Vagina (tissue), 2 donors: ENCODE measurements at regions not wholly inside any gene's neighbourhood (a gene's known extent, or its start where the extent isn't known, plus 50 kb on each side); places are given as distances from the start of the nearest gene placed in this dataset.

Source experiments
- DNase-seq, 2 donors: peaks; one replicate each; pipeline ENCODE4 v3.0.0-alpha.2; 2017; ENCODE audit errors: extremely low spot score in 2 of 2
- H3K27ac ChIP-seq: fragments of 200-600 bp; sonication (generic); one replicate; pipeline ENCODE4 v1.5.1; 2019
- H3K27me3 ChIP-seq: fragments of 200-600 bp; sonication (generic); one replicate; pipeline ENCODE4 v1.5.1; 2019
- H3K36me3 ChIP-seq, 2 donors: fragments of 200-600 bp; sonication (generic); one replicate each; pipeline ENCODE4 v1.5.1; 2017 to 2019
- H3K4me1 ChIP-seq: fragments of 200-600 bp; sonication (generic); one replicate; pipeline ENCODE4 v1.5.1; 2019
- H3K4me3 ChIP-seq, 2 donors: fragments of 200-600 bp; sonication (generic); 1 replicate in 1 of 2; 2 replicates in 1 of 2; pipeline ENCODE4 v1.5.1; 2016 to 2019
- H3K9me3 ChIP-seq: fragments of 200-600 bp; sonication (generic); one replicate; pipeline ENCODE4 v1.5.1; 2019
- POLR2A ChIP-seq, 2 donors: fragments of 450-650 bp; IDR thresholded peaks; one replicate each; pipeline ENCODE4 v1.6.1; 2017; ENCODE audit warnings: antibody characterized with exemption in 2 of 2, mild to moderate bottlenecking in 2 of 2, moderate library complexity in 2 of 2
- POLR2AphosphoS5 ChIP-seq, 2 donors: sonication (generic); formaldehyde crosslinking; IDR thresholded peaks; one replicate each; pipeline ENCODE4 v1.9.0; 2017; ENCODE audit warnings: antibody characterized with exemption in 2 of 2, mild to moderate bottlenecking in 2 of 2, low read depth in 1 of 2; ENCODE audit not compliant: insufficient read depth in 1 of 2
- intact Hi-C: fragments of 100-400 bp; cut with DNase I; formaldehyde crosslinking; loops from one replicate; pipeline ENCODE4 v1.15.1; 2023
- TF ChIP-seq, protein P1 (sequence below), 3 experiments: fragments of 450-650 bp in 2 of 3; fragments of 200-600 bp in 1 of 3; sonication (generic) in 1 of 3; IDR thresholded peaks; one replicate each; pipeline ENCODE4 v1.5.1; 2017 to 2019; ENCODE audit warnings: antibody characterized with exemption in 3 of 3, mild to moderate bottlenecking in 2 of 3, moderate library complexity in 2 of 3

DNA sequence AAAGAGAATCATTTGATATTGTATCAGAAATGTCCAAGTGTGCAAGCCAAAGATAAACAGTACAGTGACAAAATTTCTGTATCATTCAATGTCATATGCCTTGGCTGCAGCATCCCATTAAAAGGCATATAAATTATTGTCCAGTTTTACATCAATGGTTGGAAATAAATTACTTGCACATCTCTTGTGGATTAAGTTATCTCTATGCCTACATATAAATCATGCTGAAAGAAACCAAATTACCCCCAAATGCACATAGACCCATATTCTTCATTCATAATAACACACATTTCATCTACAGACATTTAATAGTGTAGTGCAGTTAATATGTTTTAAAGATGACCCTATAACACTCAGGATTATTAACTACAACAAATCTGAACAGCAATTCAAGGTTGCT, 1415.7 kb upstream of the PCDH9 start:
- Histone ChIP-seq H3K4me3 (no peak overlapping the region), H3K9me3 (no peaks in the 10 kb centered on the region), H3K4me1 (no peaks in the 10 kb centered on the region), H3K27me3 (no peaks in the 10 kb centered on the region), H3K36me3 (no peaks in the 10 kb centered on the region), H3K27ac (no peak overlapping the region)
- intact Hi-C loops: no loop called here
- DNase-seq: no peak
- no peak for TF ChIP-seq POLR2A (IDR thresholded peaks at IDR 0.05)
- TF ChIP-seq, protein P1, sequence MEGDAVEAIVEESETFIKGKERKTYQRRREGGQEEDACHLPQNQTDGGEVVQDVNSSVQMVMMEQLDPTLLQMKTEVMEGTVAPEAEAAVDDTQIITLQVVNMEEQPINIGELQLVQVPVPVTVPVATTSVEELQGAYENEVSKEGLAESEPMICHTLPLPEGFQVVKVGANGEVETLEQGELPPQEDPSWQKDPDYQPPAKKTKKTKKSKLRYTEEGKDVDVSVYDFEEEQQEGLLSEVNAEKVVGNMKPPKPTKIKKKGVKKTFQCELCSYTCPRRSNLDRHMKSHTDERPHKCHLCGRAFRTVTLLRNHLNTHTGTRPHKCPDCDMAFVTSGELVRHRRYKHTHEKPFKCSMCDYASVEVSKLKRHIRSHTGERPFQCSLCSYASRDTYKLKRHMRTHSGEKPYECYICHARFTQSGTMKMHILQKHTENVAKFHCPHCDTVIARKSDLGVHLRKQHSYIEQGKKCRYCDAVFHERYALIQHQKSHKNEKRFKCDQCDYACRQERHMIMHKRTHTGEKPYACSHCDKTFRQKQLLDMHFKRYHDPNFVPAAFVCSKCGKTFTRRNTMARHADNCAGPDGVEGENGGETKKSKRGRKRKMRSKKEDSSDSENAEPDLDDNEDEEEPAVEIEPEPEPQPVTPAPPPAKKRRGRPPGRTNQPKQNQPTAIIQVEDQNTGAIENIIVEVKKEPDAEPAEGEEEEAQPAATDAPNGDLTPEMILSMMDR (IDR thresholded peaks at IDR 0.05): no peak
- no peak for TF ChIP-seq POLR2AphosphoS5 (IDR thresholded peaks at IDR 0.05; ENCODE audit: insufficient read depth in 1 of 2, low read depth in 1 of 2)

DNA sequence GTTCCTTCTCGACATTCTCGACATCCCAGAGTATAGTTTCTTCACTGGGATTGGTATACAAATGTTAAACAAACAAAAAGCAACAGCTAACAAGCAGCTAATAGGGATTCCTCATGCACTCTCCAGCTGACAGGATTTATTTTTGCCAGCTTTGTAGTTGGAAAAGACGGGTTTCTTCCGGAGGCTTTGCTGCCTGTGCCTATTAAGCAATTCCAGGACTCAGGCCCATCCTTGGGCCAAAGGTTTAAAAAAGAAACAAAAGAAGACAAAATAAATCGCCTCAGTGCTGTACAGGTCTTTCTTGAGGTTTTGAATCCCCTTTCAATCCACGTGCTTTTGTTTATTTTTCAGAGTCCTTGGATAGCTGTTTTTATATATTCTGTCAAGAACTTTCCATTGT, 1414.5 kb upstream of the PCDH9 start:
- intact Hi-C loops: no loop called here
- no peak for TF ChIP-seq POLR2AphosphoS5 (IDR thresholded peaks at IDR 0.05; ENCODE audit: insufficient read depth in 1 of 2, low read depth in 1 of 2)
- TF ChIP-seq, protein P1 (IDR thresholded peaks at IDR 0.05): no peak
- TF ChIP-seq POLR2A (IDR thresholded peaks at IDR 0.05): no peak
- Histone ChIP-seq H3K4me3 (no peak overlapping the region), H3K9me3 (no peaks in the 10 kb centered on the region), H3K4me1 (no peaks in the 10 kb centered on the region), H3K27me3 (no peaks in the 10 kb centered on the region), H3K36me3 (no peaks in the 10 kb centered on the region), H3K27ac (no peak overlapping the region)
- DNase-seq: no peak

DNA sequence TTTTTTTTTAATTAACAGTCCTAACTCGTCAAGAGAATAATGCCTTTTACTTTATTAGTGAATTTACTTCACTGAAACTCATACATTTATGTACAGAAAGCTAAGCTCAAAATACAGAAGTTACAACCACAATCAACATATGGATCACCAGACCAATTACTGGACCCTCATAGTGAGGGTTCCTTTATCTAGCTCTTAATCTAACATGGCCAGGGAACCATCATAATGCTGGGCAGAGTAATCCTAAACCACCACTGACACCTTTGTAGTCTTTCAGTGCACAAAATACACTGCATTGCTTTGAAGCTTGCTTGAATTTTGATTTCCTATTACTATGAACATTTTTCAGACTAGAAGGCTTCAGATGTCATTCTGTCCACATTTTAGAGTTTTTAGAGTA, 1406.6 kb upstream of the PCDH9 start:
- Histone ChIP-seq H3K4me3 (no peak overlapping the region), H3K36me3 (no peaks in the 10 kb centered on the region), H3K9me3 (no peaks in the 10 kb centered on the region), H3K4me1 (no peaks in the 10 kb centered on the region), H3K27me3 (no peaks in the 10 kb centered on the region), H3K27ac (no peak overlapping the region)
- intact Hi-C loops: no loop called here
- TF ChIP-seq POLR2A (IDR thresholded peaks at IDR 0.05) (no peak), POLR2AphosphoS5 (IDR thresholded peaks at IDR 0.05; ENCODE audit: insufficient read depth in 1 of 2, low read depth in 1 of 2) (no peak)
- TF ChIP-seq, protein P1 (IDR thresholded peaks at IDR 0.05): no peak
- no peak for DNase-seq

DNA sequence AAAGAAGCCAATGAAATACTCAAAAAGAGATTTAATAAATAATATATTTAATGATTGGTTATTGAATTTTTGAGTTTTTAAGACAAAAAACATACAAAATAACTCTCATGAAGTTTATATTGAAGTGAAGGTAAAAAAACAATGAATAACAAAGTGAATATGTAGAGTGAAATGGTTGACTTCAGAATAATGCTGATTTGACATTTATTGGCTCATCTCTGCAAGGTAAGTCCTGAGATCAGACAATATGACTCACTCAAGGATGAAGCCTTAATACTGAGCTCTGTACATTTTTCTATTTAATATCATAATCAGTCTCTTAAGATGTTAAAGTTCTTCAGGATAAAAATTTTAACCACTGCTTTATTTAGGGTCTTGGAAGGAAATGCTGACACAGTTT, 1398.9 kb upstream of the PCDH9 start:
- no peak for DNase-seq
- no peaks in the 10 kb centered on the region for H3K27me3 ChIP-seq
- H3K4me1 ChIP-seq: no peaks in the 10 kb centered on the region
- H3K36me3 ChIP-seq: no peaks in the 10 kb centered on the region
- TF ChIP-seq POLR2AphosphoS5 (IDR thresholded peaks at IDR 0.05; ENCODE audit: insufficient read depth in 1 of 2, low read depth in 1 of 2) (no peak), POLR2A (IDR thresholded peaks at IDR 0.05) (no peak)
- TF ChIP-seq, protein P1 (IDR thresholded peaks at IDR 0.05): no peak
- no peak overlapping the region for H3K27ac ChIP-seq
- no peaks in the 10 kb centered on the region for H3K9me3 ChIP-seq
- H3K4me3 ChIP-seq: no peak overlapping the region
- intact Hi-C loops: no loop called here

DNA sequence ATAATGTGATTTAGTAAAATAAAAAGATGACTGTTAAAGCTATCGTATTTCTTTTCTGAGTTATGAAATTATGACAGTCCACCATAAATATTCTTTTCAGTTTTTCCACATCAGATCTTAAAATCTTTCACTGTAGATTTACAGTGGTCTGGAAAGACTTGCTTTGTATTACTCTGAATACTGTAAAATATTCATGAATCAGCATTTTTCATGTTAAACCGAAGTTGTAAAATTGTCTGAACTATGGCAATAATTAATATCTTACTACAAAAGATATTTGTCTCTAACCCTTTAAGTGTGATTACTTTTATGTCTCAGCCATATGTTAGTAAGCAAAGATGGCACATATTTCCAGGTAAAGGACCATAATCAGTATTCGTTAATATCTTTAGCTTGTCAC, 1397.2 kb upstream of the PCDH9 start:
- Histone ChIP-seq H3K4me3 (no peak overlapping the region), H3K4me1 (no peaks in the 10 kb centered on the region), H3K27ac (no peak overlapping the region), H3K36me3 (no peaks in the 10 kb centered on the region), H3K9me3 (no peaks in the 10 kb centered on the region), H3K27me3 (no peaks in the 10 kb centered on the region)
- TF ChIP-seq POLR2A (IDR thresholded peaks at IDR 0.05) (no peak), POLR2AphosphoS5 (IDR thresholded peaks at IDR 0.05; ENCODE audit: insufficient read depth in 1 of 2, low read depth in 1 of 2) (no peak)
- TF ChIP-seq, protein P1 (IDR thresholded peaks at IDR 0.05): no peak
- intact Hi-C loops: no loop called here
- no peak for DNase-seq
